ENCODE measurements at regions not wholly inside any gene's neighbourhood (a gene's known extent, or its start where the extent isn't known, plus 50 kb on each side); places are given as distances from the start of the nearest gene placed in this dataset.

DNA sequence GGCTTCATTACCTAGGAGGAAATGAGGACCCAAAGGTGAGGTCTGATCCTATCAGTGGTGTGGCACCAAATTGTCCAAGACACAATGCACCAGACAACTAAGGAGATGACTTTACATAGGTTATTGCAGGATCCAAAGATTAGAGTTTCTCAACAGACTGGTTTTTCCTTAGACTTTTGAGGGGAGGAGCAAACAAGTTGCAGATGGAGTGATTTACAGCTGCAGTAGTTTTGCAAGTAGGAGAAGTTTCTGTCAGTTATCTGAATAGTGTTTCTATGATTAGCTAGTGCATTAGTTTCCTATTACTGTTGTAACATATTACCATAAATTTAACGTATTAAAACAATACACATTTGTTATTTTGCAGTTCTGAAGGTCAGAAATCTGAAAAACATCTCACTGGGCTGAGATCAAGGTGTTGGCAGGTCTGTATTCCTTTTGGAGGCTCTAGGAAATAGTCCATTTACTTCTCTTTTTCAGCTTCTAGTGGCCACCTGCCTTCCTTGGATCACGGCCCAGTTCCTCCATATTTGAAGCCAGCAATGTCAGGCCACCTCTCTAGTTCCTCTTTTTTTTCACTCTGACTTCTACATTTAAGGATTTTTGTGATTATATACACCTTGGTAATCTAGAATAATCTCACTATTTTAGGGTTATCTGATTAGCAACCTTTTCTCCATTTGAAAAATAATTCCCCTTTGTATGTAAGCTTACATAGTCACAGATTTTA is 994.9 kb downstream of the REEP3 start:
- no peak for DNase-seq (ENCODE audit: low read depth in 2 of 2)
- TF ChIP-seq, protein P1, sequence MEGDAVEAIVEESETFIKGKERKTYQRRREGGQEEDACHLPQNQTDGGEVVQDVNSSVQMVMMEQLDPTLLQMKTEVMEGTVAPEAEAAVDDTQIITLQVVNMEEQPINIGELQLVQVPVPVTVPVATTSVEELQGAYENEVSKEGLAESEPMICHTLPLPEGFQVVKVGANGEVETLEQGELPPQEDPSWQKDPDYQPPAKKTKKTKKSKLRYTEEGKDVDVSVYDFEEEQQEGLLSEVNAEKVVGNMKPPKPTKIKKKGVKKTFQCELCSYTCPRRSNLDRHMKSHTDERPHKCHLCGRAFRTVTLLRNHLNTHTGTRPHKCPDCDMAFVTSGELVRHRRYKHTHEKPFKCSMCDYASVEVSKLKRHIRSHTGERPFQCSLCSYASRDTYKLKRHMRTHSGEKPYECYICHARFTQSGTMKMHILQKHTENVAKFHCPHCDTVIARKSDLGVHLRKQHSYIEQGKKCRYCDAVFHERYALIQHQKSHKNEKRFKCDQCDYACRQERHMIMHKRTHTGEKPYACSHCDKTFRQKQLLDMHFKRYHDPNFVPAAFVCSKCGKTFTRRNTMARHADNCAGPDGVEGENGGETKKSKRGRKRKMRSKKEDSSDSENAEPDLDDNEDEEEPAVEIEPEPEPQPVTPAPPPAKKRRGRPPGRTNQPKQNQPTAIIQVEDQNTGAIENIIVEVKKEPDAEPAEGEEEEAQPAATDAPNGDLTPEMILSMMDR (IDR thresholded peaks at IDR 0.05; ENCODE audit: low read depth, low read length): no peak
- H3K4me3 ChIP-seq (replicated peaks in 1 of 2; ENCODE audit: low read depth in 2 of 2, low read length in 2 of 2): no peak overlapping the region

- no peak for DNase-seq (ENCODE audit: low read depth in 2 of 2)
- TF ChIP-seq, protein P1 (IDR thresholded peaks at IDR 0.05; ENCODE audit: low read depth, low read length): no peak
- no peak overlapping the region for H3K4me3 ChIP-seq (replicated peaks in 1 of 2; ENCODE audit: low read depth in 2 of 2, low read length in 2 of 2)
These were observed 997.3 kb downstream of the REEP3 start for GRCh38 chr10:64518456-64518855.

GRCh38 chr10:64519427-64519826 is 998.2 kb downstream of the REEP3 start:
- TF ChIP-seq, protein P1 (IDR thresholded peaks at IDR 0.05; ENCODE audit: low read depth, low read length): no peak
- H3K4me3 ChIP-seq (replicated peaks in 1 of 2; ENCODE audit: low read depth in 2 of 2, low read length in 2 of 2): no peak overlapping the region
- DNase-seq (ENCODE audit: low read depth in 2 of 2): no peak

DNA sequence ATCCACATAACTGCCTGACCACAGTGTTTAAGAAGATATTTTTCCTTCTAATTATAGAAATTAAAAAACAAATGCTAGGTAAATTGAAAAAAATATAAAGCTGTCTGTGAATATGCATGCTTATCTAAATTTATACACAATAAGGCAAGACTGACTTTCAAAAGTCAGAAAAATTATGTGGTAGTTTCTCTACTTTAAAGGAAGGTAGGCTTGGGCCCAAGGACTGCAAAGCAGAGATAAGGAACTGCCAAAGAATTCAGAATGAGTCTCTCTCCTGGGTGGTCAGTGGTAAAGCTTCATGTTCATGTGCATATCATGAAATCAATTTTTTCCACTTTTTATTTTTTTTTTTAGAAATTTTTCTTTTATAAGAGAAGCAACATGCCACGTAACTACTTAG is 998.6 kb downstream of the REEP3 start:
- no peak for DNase-seq (ENCODE audit: low read depth in 2 of 2)
- H3K4me3 ChIP-seq (replicated peaks in 1 of 2; ENCODE audit: low read depth in 2 of 2, low read length in 2 of 2): no peak overlapping the region
- TF ChIP-seq, protein P1 (IDR thresholded peaks at IDR 0.05; ENCODE audit: low read depth, low read length): no peak

DNA sequence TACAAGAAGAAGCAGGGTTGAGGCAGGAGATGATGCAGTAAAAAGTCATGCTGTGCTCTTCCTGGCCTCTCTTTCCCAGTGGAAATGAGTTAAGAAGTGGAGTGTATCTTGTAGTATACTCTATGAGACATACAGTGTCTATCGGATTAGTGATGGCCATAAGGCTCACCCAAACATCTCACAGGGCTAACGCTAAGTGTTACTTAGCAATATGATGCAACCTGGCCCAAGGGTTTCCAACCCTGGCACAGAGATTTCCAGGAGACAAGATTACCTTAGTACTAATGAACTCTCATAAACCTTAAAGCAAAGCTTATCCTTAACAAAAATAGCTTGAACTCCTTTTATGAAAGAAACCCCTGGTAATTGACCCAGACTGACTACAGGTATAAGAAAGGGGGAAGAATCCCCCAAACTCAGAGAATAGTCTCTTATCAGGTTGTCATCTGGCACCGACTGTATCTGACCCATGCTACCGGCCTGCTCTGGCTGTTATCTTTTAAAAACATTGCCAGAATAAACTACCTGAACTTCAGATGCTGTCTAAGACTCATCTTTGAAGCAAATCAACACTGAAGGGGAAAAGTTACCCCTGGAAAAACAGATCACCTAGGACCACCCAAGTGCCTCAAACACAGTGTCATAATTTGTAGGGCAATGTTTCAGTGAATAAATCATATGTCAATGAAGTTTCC is 1002.0 kb downstream of the REEP3 start:
- no peak for DNase-seq (ENCODE audit: low read depth in 2 of 2)
- H3K4me3 ChIP-seq (replicated peaks in 1 of 2; ENCODE audit: low read depth in 2 of 2, low read length in 2 of 2): no peak overlapping the region
- TF ChIP-seq, protein P1 (IDR thresholded peaks at IDR 0.05; ENCODE audit: low read depth, low read length): no peak

- TF ChIP-seq, protein P1 (IDR thresholded peaks at IDR 0.05; ENCODE audit: low read depth, low read length): no peak
- no peak for DNase-seq (ENCODE audit: low read depth in 2 of 2)
- H3K4me3 ChIP-seq (replicated peaks in 1 of 2; ENCODE audit: low read depth in 2 of 2, low read length in 2 of 2): no peak overlapping the region
These were observed 1007.2 kb downstream of the REEP3 start for GRCh38 chr10:64528294-64529002.
